ENCODE measurements at regions not wholly inside any gene's neighbourhood (a gene's known extent, or its start where the extent isn't known, plus 50 kb on each side); places are given as distances from the start of the nearest gene placed in this dataset.

DNA sequence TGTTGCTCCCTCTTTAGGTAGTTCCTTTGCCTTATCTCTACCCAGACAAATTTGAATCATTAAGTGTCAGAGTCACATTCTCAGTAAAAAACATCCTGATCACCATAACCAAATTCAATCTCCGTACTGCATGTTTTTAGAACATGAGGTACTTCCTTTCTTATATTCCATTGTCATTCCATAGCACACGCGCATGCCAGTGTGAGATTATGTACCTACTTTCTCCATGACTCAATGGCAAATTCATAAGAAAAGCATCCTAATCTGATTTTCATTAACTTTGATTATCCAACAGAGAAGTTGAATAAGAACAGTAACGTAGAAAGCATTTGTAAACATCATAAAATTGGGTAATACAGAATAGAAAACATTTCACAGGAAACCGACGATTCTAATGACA lies 1118.6 kb upstream of the CDH9 start:
- CTCF ChIA-PET, result no interaction called here
- no peak overlapping the region for H3K27ac Mint-ChIP-seq (ENCODE audit: unreplicated experiment)
- no peak overlapping the region for H3K4me3 Mint-ChIP-seq (ENCODE audit: low read depth, unreplicated experiment)
- H3K9me3 Mint-ChIP-seq (ENCODE audit: low read depth, unreplicated experiment), result no peaks in the 10 kb centered on the region
- no TSS peak for BruUV-seq (replicated peaks)
- intact Hi-C loops (cut with micrococcal nuclease; ENCODE audit: unreplicated experiment), result no loop called here
- no peaks in the 10 kb centered on the region for H3K36me3 Mint-ChIP-seq (ENCODE audit: insufficient read depth, unreplicated experiment)
- no peak for TF ChIP-seq CTCF (IDR thresholded peaks at IDR 0.05; ENCODE audit: unreplicated experiment)
- H3K4me1 Mint-ChIP-seq (ENCODE audit: low read depth, unreplicated experiment), result no peaks in the 10 kb centered on the region
- DNase-seq, result no peak
- H3K27me3 Mint-ChIP-seq (ENCODE audit: unreplicated experiment), result no peaks in the 10 kb centered on the region

DNA sequence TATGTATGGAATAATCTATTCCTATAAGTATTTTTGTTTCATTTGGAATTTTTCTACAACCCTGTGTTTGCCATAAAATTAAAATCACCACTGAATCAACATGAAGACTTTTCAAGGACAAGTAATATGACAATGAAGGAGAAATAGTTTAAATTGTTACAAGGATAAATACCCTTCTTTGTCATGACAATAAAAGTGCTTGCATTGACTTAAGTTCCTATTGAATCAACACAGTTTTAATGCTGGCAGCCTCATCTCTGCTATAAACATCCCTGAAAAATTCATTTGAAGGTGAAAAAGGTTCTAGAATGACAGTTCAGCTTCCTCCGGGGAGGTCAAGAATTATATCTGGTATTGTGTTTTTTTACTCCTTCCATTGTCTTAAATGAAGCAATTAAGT lies 1105.1 kb upstream of the CDH9 start:
- intact Hi-C loops (cut with micrococcal nuclease; ENCODE audit: unreplicated experiment), result no loop called here
- no peak overlapping the region for H3K27ac Mint-ChIP-seq (ENCODE audit: unreplicated experiment)
- no TSS peak for BruUV-seq (replicated peaks)
- H3K4me3 Mint-ChIP-seq (ENCODE audit: low read depth, unreplicated experiment), result no peak overlapping the region
- DNase-seq, result no peak
- H3K36me3 Mint-ChIP-seq (ENCODE audit: insufficient read depth, unreplicated experiment), result no peaks in the 10 kb centered on the region
- no peaks in the 10 kb centered on the region for H3K27me3 Mint-ChIP-seq (ENCODE audit: unreplicated experiment)
- H3K4me1 Mint-ChIP-seq (ENCODE audit: low read depth, unreplicated experiment), result no peaks in the 10 kb centered on the region
- CTCF ChIA-PET, result interaction anchor here (0.7 kb wide), 1 partner anchor 33 kb away, joined by 3 read pairs; no protein-coding TSS in a partner anchor
- peaks cover 9% of the 10 kb centered on the region for H3K9me3 Mint-ChIP-seq (ENCODE audit: low read depth, unreplicated experiment)
- no peak for TF ChIP-seq CTCF (IDR thresholded peaks at IDR 0.05; ENCODE audit: unreplicated experiment)

DNA sequence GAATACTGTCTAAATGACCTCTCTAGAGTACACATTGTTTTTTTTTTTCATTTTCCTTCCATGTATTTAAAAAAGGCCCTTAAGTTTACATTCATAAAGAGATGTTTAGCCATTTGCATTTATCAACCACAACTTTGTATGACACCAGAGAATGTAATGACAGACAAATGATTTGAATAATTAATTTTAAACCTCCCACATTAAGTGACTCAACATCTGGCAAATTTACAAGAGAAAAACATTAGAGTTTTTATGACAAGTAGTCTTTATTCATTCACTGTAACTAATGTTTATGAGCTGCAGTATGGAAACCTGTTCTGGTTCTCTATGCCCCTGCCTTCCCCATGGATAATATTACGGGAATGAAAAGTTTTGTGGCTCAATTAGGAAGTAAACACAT lies 1093.8 kb upstream of the CDH9 start:
- H3K27me3 Mint-ChIP-seq (ENCODE audit: unreplicated experiment), result no peaks in the 10 kb centered on the region
- intact Hi-C loops (cut with micrococcal nuclease; ENCODE audit: unreplicated experiment), result no loop called here
- BruUV-seq (replicated peaks), result no TSS peak
- no peak overlapping the region for H3K27ac Mint-ChIP-seq (ENCODE audit: unreplicated experiment)
- DNase-seq, result no peak
- no peaks in the 10 kb centered on the region for H3K36me3 Mint-ChIP-seq (ENCODE audit: insufficient read depth, unreplicated experiment)
- CTCF ChIA-PET, result no interaction called here
- no peaks in the 10 kb centered on the region for H3K4me1 Mint-ChIP-seq (ENCODE audit: low read depth, unreplicated experiment)
- no peak overlapping the region for H3K4me3 Mint-ChIP-seq (ENCODE audit: low read depth, unreplicated experiment)
- H3K9me3 Mint-ChIP-seq (ENCODE audit: low read depth, unreplicated experiment), result peaks cover 7% of the 10 kb centered on the region
- TF ChIP-seq CTCF (IDR thresholded peaks at IDR 0.05; ENCODE audit: unreplicated experiment), result no peak

- Mint-ChIP-seq H3K4me3 (ENCODE audit: low read depth, unreplicated experiment) (no peak overlapping the region), H3K4me1 (ENCODE audit: low read depth, unreplicated experiment) (no peaks in the 10 kb centered on the region), H3K36me3 (ENCODE audit: insufficient read depth, unreplicated experiment) (no peaks in the 10 kb centered on the region), H3K9me3 (ENCODE audit: low read depth, unreplicated experiment) (peaks cover 7% of the 10 kb centered on the region), H3K27me3 (ENCODE audit: unreplicated experiment) (no peaks in the 10 kb centered on the region), H3K27ac (ENCODE audit: unreplicated experiment) (no peak overlapping the region)
- no peak for TF ChIP-seq CTCF (IDR thresholded peaks at IDR 0.05; ENCODE audit: unreplicated experiment)
- BruUV-seq (replicated peaks), result no TSS peak
- no peak for DNase-seq
- CTCF ChIA-PET, result no interaction called here
- intact Hi-C loops (cut with micrococcal nuclease; ENCODE audit: unreplicated experiment), result no loop called here
These were observed 1079.3 kb upstream of the CDH9 start for GRCh38 chr5:28117691-28118090.

DNA sequence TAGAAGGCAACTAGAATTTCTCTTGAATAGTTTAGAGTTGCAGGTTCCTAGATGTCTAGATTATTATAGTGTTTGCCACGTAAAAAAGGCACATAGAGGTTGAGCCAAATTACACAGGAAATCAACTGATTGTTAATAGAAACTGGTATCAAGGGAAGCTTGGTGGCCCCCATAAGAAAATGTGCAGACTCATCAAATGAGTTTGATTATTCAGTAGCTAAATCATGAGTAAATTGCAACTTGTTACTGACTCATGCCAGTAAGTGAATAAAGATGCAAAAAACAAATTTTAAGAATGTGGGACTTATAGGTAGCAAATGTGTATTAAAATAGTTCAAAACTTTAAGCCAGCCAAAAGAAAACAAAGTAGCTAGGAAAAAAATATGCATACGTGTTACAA lies 1078.9 kb upstream of the CDH9 start:
- Mint-ChIP-seq H3K4me3 (ENCODE audit: low read depth, unreplicated experiment) (no peak overlapping the region), H3K27ac (ENCODE audit: unreplicated experiment) (no peak overlapping the region), H3K36me3 (ENCODE audit: insufficient read depth, unreplicated experiment) (no peaks in the 10 kb centered on the region), H3K9me3 (ENCODE audit: low read depth, unreplicated experiment) (peaks cover 7% of the 10 kb centered on the region), H3K27me3 (ENCODE audit: unreplicated experiment) (no peaks in the 10 kb centered on the region), H3K4me1 (ENCODE audit: low read depth, unreplicated experiment) (no peaks in the 10 kb centered on the region)
- DNase-seq, result no peak
- intact Hi-C loops (cut with micrococcal nuclease; ENCODE audit: unreplicated experiment), result no loop called here
- CTCF ChIA-PET, result no interaction called here
- no peak for TF ChIP-seq CTCF (IDR thresholded peaks at IDR 0.05; ENCODE audit: unreplicated experiment)
- BruUV-seq (replicated peaks), result no TSS peak
